ENCODE measurements at regions not wholly inside any gene's neighbourhood (a gene's known extent, or its start where the extent isn't known, plus 50 kb on each side); places are given as distances from the start of the nearest gene placed in this dataset.

DNA sequence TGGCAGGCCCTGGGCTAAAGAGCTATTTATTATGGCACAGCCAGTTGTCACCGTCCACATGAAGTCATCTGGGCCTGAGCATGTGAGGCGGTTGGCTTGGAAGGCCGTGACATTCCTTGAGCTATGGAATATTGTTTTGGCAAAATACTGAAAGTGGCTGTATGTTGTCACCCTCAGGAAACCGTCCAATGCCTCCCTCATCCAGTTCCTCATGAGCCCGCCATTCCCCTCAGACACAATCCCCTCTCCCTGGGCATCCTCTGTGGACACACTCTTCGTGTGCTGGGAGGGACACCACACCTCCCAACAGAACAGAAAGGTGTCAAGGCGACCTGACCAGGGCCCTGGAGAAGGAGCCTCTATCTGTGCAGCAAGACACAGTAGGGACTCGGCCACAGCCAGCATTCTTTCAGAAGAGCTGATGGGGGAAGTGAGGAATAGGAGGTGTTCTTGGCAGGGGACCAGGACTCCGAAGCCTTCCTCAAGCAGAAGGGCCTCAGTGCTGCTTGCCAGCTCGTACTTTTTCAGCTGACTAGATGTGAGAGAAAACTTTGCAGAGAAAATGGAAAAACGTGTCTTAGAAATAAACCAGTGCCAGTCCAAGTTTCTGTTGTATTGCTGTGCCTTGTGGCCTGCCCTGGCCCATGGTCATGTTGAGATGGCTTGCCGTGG is 120.5 kb downstream of the SOD2 start:
- TF ChIP-seq, protein P1, sequence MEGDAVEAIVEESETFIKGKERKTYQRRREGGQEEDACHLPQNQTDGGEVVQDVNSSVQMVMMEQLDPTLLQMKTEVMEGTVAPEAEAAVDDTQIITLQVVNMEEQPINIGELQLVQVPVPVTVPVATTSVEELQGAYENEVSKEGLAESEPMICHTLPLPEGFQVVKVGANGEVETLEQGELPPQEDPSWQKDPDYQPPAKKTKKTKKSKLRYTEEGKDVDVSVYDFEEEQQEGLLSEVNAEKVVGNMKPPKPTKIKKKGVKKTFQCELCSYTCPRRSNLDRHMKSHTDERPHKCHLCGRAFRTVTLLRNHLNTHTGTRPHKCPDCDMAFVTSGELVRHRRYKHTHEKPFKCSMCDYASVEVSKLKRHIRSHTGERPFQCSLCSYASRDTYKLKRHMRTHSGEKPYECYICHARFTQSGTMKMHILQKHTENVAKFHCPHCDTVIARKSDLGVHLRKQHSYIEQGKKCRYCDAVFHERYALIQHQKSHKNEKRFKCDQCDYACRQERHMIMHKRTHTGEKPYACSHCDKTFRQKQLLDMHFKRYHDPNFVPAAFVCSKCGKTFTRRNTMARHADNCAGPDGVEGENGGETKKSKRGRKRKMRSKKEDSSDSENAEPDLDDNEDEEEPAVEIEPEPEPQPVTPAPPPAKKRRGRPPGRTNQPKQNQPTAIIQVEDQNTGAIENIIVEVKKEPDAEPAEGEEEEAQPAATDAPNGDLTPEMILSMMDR (IDR thresholded peaks at IDR 0.05; ENCODE audit: extremely low read depth, missing control alignments), result no peak
- DNase-seq (ENCODE audit: low spot score), result no peak

DNA sequence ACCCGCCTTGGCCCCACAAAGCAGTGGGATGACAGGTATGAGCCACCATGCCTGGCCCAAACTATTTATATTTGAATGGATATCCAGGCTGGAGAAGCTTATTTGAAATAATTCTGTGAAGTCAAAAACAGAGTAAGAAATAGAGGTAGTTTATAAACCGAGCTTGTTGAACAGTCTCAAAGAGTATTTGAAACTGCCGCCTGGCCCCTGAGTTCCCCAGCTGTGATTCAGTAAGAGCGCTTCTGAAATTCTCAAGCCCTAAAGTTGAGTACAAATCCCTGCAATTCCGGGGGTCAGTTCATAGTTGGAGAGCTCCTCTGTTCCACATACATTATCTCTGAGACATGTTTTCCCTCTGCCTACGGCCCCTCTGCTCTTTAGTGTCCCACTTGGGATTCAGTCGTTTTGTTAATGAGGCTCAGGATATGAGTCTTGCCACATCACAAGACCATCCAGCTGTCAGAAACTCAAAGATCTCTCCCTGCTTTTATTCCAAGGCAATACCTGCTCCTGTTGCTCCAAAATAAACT is 127.8 kb downstream of the SOD2 start:
- TF ChIP-seq, protein P1 (IDR thresholded peaks at IDR 0.05; ENCODE audit: extremely low read depth, missing control alignments), result no peak
- no peak for DNase-seq (ENCODE audit: low spot score)

- TF ChIP-seq, protein P1 (IDR thresholded peaks at IDR 0.05; ENCODE audit: extremely low read depth, missing control alignments), result no peak
- no peak for DNase-seq (ENCODE audit: low spot score)
Observed at GRCh38 chr6:159564456-159564855, 128.6 kb downstream of the SOD2 start.

GRCh38 chr6:159557031-159557430 is 136.0 kb downstream of the SOD2 start:
- no peak for DNase-seq (ENCODE audit: low spot score)
- TF ChIP-seq, protein P1 (IDR thresholded peaks at IDR 0.05; ENCODE audit: extremely low read depth, missing control alignments), result no peak

DNA sequence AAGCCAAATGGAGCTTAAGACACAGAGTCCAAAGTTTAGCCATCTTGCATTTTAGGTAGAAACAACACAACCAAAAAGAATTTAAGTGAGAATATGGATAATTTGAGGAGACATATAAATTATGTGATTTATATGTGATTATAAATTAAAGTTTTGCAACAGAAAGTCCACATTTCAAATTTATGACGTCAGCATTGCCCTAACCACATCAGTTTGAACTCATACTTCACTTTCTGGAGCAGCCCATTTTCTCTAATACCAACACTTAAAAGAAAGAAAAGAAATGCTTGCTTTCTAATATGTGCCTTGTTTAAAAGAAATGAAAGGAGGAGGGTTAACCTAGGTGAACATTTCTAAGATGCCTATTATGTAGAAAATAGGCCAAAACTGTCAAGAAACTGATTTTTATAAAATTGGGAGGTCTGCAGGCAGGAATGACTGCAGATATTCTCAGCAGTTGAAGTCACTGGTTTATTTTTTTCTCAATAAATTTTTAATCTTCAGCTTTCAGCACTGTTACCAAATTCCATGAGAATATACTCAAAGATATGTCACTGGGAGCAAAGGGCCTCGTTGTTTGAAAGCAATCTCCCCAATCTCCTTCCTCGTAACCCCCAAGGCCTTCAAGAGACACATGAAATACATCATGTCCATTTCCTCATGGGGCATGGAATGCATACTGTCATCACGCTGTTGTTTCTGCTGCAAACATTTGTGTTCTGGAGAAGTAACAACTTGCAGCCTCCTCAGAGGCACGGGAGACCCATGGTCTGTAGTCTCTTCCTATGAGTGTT is 137.8 kb downstream of the SOD2 start:
- TF ChIP-seq, protein P1 (IDR thresholded peaks at IDR 0.05; ENCODE audit: extremely low read depth, missing control alignments), result no peak
- no peak for DNase-seq (ENCODE audit: low spot score)

GRCh38 chr6:159541296-159541695 is 151.7 kb downstream of the SOD2 start:
- DNase-seq (ENCODE audit: low spot score), result no peak
- TF ChIP-seq, protein P1 (IDR thresholded peaks at IDR 0.05; ENCODE audit: extremely low read depth, missing control alignments), result no peak

GRCh38 chr6:159540883-159541282 is 152.2 kb downstream of the SOD2 start:
- TF ChIP-seq, protein P1 (IDR thresholded peaks at IDR 0.05; ENCODE audit: extremely low read depth, missing control alignments), result no peak
- DNase-seq (ENCODE audit: low spot score), result no peak
